Stimulated activated CD8-positive, alpha-beta memory T cell treated with anti-CD3 and anti-CD28 coated beads, Interleukin-4, amount 100 ng/mL, for 48 hours (primary cell): ENCODE measurements at regions not wholly inside any gene's neighbourhood (a gene's known extent, or its start where the extent isn't known, plus 50 kb on each side); places are given as distances from the start of the nearest gene placed in this dataset.
"Not testable (repeated sequence)": the region's sequence is repeated elsewhere in the genome, so short reads cannot be mapped to it uniquely, and the experiment has no call there.

Source experiments
- DNase-seq: peaks from one replicate; pipeline ENCODE4 v3.0.0-alpha.2; 2020

DNA sequence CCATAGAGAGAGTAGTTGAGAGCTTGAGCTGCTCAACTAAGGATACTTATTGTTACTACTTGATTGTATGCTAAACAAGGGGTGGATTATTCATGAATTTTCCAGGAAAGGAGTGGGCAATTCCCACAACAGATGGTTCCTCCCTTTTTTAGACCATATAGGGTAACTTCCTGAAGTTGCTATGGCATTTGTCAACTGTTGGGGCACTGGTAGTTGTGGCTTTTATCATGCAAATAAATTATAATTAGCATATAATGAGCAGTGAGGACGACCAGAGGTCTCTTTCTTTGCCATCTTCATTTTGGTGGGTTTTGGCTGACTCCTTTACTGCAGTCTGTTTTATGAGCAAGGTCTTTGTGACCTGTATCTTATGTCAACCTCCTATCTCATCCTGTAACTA lies 1403.5 kb upstream of the PABPC4L start:
- DNase-seq, result no peak

DNA sequence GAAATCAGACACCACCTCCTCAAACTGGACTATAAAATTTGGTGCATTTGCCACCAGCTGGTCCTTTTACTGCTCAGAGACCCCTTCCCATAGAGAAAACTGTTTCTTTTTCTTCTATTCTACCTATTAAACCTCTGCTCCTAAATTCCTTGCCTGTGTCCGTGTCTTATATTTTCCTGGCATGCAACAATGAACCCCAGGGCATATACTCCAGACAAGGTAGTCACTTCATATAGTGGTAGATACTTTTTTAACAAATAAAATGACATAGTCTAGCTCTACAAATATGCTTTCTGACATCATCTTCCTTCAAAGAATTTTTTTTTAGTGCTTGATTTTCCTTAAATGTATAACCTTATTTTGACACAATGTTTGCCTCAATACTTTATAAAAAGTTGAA lies 1402.9 kb upstream of the PABPC4L start:
- DNase-seq, result no peak

DNA sequence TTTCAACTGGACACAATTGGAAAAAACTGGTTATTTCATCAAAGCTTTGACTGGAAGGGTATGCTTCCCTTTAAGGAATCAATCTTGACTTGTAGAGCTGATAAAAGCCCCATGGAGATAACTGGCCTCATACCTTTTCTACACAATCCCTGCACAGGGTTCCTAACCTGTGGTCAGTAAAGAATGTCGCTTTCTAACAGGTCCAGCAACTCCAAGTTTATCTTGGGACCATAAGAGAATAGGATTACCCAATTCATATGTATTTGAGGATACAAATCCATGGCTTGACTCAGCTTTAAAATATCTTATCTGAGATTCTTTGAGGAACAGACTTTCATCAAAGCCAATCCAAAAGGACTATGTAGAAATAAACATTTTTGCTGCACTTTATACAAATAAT lies 1399.8 kb upstream of the PABPC4L start:
- DNase-seq, result no peak

DNA sequence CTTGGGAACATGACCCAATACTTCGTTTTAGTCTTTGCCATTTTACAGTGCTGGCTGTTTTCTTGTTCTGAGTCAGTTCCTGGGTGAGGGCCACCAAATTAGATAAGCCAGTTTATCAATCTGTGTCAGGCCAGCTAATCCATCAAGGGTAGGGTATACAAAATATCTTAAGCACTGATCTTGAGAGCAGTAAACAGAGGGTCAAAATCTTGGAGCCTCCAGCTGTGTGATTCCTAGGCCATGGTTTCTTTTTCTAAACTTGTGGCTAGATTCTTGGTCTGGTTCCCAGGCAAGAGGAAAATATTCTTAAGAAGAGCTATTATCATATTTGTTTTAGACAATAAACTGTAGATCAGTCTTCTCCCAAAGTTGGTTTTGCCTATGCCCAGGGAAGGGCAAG lies 1396.6 kb upstream of the PABPC4L start:
- DNase-seq, result no peak

DNA sequence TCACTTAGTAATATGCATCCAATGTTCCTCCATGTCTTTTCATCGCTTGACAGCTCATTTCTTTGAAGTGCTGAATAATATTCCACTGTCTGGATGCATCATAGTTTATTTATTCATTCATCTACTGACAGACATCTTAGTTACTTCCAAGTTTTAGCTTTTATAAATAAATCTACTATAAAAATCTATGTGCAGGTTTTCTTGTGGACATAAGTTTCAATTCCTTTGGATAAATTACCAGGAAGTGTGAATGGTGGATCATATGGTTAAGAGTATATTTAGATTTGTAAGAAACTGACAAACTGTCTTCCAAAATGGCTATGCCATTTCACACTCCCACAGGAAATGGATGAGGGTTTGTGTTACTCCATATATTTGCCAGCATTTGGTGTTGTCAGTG lies 1392.9 kb upstream of the PABPC4L start:
- no peak for DNase-seq

DNA sequence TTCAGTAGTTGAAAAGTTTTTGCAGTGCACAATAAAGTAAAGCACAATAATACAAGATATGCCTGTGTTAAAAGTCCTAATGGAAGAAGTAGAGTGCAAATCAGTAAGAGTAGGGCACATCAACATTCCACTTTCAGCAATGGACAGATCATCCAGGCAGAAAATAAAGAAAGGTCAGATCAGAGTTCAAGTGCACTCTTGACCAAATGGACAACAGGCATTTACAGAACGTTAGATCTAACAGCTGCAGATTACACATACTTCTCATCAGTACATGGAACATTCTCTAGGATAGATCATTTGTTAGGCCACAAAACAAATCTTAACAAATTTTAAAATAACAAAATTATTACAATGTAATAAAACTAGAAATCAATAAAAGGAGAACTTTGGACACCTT lies 1373.5 kb upstream of the PABPC4L start:
- DNase-seq, result no peak

DNA sequence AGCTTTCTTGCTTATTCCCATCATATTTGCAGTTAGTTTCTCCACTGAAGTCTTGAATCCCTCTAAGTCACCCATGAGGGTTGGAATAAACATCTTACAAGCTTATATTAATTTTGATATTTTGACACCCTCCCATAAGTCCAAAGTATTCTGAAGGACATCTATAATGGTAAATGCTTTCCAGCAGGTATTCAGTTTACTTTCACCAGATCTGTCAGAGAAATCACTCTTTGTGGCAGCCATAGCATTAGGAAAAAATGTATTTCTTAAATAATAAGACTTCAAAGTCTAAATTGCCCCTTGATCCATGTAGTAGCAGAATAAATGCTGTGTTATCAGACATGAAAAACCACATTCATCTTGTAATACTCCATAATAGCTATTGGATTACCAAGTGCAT lies 1371.7 kb upstream of the PABPC4L start:
- no peak for DNase-seq

DNA sequence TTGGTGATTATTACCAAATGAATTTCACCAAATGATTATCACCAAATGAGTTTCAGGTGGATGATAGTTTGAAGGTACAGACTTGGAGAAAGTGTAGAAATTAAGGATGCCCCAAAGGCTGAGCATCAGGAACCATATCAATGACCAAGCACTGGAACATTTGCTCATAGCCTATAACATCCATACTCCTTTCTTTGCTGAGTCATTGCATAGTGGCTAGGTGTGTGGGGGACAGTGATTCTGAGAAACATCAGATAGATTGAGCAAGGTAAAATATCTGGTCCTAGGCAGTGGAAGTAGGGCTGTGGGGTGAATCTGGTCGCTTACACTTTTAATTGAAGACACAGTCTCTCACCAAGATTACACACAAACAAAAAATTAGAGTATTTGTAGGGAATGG lies 1362.5 kb upstream of the PABPC4L start:
- no peak for DNase-seq

DNA sequence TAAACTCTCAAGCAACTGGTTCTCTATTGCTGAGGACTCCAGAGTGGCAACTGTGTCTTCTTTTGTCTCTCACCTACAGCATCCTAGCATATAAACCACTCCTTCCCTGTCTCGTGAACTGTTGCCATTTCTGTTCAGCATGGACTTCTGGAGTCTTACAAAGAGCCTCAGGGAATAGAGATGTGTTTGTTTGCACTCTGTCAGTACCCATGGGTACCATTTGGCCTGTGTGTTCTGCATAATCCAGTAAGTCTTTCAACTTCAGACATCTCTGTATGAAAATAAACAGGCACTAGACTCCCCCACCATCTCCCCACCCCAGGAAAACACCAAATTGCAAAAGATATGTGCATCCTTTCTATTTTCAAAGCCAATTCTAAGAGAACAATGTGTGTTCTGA lies 1351.6 kb upstream of the PABPC4L start:
- DNase-seq, result no peak

DNA sequence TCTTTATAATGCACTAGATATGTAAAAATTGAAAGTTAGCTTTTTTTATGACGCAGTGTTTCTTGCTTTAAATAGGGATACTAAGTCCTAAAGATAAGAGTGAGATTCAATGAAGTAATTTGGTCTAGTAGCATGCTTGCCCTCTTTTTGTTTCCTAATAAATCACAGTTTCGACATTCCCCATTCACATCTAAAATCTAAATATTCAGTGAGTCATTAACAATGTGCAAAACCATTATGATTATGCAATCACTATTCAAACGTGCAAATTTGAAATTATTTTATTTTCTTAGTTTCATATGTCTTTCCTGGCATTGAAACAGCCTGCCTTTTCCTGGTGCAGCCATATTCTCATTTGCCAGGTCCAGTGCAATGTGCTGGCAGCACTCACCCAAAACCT lies 1350.5 kb upstream of the PABPC4L start:
- no peak for DNase-seq

DNA sequence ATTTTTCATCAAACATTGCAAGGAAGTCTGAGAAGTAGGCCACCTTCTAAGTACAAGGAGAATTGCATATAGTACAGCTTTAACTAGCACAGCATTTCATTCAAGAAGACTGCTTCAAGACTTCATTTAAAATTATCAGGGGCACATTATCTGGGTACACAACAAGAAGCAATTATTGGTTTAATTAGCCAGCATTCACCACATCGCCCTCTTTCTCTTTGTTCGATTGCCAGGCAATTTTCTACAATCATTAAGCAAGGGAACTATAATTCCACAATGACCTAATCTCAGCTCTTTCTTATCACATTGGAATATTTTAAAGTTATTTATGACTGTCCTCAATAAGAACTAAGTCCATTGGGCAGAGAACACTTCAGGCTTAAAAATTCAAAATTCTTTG lies 1347.1 kb upstream of the PABPC4L start:
- no peak for DNase-seq

DNA sequence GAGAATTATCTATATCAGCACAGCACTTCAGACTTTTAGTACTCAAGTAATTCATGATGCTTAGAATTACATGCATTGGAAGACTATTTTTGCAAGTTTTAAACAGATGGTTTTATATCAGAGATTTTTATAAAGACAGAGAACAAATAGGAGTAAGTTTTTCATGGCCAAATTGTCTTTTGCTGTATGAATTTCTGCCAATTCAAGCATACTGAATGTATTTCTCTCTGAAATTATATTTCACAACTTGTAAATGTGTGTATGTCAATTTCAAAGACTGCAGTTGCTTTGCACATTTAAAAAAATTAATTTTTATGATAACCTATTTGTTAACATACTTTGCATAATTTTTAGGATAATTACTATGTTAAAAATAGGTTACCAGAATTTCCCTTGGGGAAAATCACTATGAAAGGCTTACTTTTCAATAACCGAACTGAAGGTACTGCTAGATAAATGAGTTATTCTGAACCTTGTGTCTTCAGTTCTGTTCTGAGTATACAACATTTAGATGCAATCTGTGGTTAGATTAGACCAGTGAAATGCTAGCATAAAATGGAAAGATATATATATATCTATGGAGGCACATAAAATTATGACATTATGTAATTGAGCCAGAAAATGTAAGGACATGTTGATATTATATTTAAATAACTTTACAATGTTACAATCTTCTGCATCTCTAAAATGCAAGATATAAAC lies 1344.2 kb upstream of the PABPC4L start:
- no peak for DNase-seq

DNA sequence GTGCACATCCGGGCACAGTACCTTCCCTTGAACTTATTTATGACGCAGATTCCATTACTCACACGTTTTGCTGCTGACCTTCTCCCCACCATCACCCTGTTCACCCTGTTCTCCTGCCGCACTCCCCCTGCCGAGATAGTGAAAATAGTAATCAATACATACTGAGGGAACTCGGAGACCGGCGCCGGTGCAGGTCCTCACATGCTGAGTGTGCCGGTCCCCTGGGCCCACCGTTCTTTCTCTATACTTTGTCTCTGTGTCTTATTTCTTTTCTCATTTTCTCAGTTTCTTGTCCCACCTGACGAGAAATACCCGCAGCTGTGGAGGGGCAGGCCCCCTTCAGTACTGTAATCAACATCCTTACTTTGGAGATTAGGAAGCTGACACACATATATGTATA lies 1337.1 kb upstream of the PABPC4L start:
- DNase-seq, result no peak

DNA sequence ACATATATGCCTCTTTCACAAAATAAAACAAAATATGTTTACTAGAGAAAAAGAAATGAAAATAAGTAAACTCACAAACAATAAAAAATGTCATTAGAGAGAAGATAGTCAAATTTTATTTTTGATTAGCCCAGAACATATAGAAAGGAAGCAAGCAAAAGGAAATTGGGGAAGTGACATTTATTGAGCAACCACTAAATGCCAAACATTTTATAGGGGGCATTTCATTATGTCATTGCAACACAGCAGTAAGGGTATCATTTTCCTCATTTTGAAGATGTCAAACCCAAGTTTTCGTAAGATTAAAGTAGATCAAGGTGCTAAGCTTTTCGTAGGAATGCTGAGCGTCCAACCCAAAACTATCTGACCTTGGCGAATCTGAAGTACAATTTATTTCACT lies 1331.5 kb upstream of the PABPC4L start:
- DNase-seq, result no peak

DNA sequence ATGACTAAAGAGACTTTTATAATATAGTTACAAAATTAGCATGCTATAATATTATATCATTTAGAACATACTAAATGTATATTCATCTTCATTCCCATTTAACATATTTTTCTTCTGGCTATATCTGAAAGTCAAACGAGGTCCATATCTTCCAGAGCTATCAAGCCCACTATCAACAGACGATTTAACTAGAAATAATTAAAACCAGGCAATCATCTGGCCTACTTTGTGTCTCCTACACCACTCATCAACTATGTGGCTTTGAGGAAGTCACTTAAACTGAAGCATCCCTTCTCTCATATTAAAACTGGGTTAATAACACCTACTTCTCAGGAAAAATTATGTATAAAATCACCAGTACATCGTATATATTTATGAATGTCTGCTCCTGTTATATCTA lies 1330.5 kb upstream of the PABPC4L start:
- no peak for DNase-seq

DNA sequence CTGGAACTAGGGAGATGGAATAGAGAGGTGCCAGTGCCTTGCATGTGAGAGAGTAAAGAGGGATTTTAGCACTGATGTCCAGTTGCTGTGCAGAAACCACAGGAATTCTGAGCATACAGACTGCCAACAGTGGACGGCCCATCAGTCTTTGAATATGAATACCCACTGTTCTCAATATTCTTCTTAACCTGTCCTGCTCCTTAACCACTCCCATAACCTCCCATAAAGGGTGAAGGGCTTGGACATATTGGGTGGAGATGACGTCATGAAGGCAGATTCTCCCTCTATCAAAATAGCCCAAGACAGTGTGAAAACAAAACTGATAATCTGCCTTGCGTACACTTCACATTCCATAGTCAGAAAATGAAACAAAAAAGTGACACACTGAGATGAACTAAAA lies 1313.7 kb upstream of the PABPC4L start:
- DNase-seq, result no peak

DNA sequence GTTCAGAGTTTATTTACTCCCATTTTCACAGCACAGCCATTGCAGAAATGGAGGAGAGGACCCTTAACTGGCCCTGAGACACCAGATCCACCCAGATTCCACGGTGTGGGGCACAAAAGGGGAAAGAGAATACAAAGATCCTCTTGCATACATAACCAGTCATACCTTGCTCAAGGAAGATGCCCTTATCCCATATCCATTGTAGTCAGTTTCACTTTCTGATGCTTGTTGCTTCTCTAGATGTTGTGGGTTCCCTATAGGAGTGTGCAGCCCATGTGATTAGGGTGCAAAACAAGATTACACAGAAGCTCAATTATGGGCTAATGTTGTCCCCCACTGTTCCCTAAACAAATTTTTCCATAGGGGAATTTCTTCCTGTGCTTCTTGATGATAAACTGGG lies 1309.0 kb upstream of the PABPC4L start:
- no peak for DNase-seq

DNA sequence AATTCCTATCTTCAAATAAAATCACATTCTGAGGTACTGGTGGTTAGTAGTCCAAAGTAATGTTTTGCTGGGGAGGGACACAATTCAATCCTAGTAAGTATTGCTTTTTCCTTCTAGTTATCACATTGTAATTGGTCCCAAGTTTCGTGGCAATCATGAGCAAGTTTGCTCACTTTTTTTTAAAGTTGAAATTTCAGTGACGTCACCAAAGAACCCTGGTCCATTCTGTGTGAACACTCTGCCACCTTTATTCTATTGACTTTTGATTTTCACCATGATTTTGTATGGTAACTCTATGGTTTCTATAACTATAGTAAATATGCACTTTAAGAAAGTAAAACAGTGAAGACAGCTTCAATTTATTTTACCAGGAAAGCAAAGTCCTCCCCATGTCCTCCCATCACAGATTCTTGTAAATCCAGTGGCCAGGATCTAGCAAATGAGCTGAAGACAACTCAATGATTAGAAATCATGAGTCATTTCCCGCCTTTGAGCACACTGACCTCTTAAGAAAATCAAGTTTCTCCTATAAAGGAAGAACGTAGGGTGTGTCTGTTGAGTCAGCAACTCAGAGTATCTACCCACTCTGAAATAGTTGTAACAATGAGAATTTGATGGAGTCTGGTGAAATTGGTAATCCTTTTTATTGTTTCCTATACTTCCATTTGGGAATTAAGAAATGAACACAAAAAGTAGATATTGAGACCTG lies 1306.6 kb upstream of the PABPC4L start:
- no peak for DNase-seq

DNA sequence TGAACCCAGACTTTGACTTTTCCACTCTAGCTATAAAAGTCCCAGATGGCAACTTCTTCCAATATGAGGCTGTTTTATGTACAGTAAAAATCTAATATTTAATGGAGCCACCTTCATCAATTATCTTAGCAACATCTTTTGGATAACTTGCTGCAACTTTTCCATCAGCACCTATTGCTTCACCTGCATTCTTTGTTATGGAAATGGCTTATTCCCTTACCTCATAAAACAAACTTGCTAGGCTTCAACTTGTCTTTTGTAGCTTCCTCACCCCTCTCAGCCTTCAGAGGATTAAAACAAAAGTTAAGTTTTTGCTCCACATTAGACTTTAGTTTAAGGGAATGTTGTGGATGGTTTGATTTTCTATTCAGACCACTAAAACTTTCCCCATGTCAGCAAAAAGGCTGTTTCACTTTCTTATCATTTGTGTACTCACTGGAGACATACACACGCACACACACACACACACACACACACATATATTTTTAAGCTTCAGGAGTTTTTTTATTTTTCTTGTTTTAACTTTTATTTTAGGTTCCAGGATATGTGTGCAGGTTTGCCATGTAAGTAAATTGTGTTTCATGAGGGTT lies 1296.1 kb upstream of the PABPC4L start:
- no peak for DNase-seq

DNA sequence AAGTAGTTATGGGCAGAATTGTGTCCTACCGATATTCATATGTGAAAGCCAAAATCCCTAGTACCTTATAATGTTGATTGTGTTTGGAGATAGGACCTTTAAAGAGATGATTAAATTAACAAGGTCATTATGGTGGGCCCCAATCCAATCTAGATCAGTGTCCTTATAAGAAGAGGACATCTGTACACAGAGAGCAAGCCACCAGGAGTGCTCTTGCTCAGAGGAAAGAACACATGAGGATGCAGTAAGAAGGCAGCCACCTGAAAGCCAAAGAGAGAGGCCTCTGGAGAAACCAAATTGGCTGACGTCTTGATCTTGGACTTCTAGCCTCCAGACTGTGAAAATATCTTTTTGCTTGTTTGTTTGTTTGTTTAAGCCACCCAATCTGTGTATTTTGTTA lies 1290.8 kb upstream of the PABPC4L start:
- no peak for DNase-seq

DNA sequence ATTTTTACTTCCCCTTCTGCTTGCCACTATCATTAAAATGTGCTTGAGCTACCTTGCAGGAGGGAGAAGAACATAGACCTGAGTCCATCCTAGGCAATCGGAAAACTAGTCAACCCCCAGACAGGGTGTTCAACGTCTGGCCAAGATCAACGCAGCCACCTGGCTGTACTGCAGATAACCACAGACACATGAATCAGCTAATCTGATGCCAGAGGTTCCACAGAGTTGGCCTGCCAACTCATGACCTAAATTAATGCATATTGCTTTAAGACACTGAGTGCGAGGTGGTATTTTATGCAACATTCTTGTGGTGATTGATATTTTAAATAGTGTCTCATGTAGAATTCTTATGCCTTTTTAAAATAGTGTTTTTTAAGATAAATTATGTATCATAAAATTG lies 1283.8 kb upstream of the PABPC4L start:
- no peak for DNase-seq

DNA sequence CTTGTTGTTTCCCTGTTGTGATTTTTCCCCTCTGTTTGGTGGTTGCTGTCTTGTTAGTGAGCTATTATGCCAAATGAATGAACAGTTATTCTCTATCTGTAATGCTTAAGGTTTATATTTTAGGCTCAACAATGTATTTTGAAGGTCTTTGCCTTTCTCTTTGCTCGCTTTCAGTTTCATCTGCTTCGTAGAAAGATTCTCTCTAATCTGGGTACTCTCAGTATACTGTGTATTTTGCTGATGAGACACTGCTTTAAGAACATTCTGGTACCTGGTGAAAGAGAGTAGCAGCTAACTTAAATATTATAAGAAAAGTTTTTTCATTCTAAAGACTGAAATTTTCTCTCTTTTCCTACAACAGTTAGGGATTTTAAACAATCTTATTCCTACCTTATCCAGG lies 1274.7 kb upstream of the PABPC4L start:
- no peak for DNase-seq

DNA sequence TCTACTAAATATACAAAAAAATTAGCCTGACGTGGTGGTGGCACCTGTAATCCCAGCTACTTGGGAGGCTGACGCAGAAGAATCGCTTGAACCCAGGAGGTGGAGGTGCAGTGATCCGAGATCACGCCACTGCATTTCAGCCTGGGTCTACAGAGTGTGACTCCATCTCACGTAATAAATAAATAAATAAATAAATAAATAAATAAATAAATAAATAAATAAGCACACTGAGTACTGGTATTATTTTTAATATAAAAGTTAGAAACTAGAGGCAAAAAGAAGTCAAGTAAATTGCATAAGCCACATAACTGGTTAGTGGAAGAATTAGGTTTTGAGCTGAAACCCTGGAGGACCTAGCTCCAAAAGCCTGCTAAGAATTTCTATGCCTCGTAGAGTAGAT lies 1262.7 kb upstream of the PABPC4L start:
- DNase-seq, result no peak

DNA sequence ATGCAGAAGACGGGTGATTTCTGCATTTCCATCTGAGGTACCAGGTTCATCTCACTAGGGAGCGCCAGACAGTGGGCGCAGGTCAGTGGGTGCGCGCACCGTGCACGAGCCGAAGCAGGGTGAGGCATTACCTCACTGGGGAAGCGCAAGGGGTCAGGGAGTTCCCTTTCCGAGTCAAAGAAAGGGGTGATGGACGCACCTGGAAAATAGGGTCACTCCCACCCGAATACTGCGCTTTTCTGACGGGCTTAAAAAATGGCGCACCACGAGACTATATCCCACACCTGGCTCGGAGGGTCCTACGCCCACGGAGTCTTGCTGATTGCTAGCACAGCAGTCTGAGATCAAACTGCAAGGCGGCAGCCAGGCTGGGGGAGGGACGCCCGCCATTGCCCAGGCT lies 1246.0 kb upstream of the PABPC4L start:
- not testable (repeated sequence) for DNase-seq

DNA sequence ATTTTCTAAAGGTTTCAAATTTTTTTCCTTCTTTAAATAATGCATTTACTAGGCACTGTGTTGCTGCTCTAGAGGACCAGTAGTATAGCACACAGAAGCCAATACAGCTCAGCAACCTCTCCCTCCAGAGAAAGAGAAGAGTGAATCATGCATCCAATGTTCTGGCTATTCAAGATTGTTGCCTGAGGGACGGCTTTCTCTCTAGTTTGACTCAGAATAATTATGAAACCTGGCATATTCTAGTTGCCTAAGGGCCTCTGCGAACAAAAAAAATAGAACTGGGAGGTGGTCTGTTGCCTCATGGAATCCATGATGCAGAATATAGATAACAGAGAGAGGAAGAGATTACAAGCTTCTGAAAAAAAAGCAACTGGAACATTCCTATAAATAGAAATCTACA lies 1233.3 kb upstream of the PABPC4L start:
- no peak for DNase-seq
